Endothelial cell of umbilical vein (primary cell): ENCODE measurements at regions not wholly inside any gene's neighbourhood (a gene's known extent, or its start where the extent isn't known, plus 50 kb on each side); places are given as distances from the start of the nearest gene placed in this dataset.
"Not testable (repeated sequence)": the region's sequence is repeated elsewhere in the genome, so short reads cannot be mapped to it uniquely, and the experiment has no call there.

Source experiments
- BruUV-seq: library from RNA; stranded (reverse); fragments of 400-500 nt; replicated peaks from 2 replicates; lab custom pipeline; 2021; lab: Mats Ljungman, UMichigan
- CTCF ChIA-PET: fragments of 300-600, 350-600 bp; sonication (Branson Sonifier 250); formaldehyde crosslinking; loops from one replicate; lab custom pipeline; 2021; ENCODE audit warnings: antibody characterized with exemption, inconsistent platforms; lab: Charles Lee
- POLR2A ChIA-PET: fragments of 300-600, 350-600 bp; sonication (Branson Sonifier 250); formaldehyde crosslinking; loops from one replicate; lab custom pipeline; 2021; ENCODE audit warnings: antibody characterized with exemption, inconsistent platforms; lab: Charles Lee
- DNase-seq: peaks from one replicate; pipeline ENCODE4 v3.0.0-alpha.2; 2011; ENCODE audit warnings: low read depth, low spot score
- FAIRE-seq: peaks from 2 replicates; lab custom pipeline; 2011; peaks lifted over from hg19 to GRCh38; lab: Jason Lieb, UNC
- H2AFZ ChIP-seq: 2 replicates; pipeline ENCODE4 v1.6.0; 2012; ENCODE audit warnings: low read depth, low read length, control low read depth, inconsistent platforms
- H3K27ac ChIP-seq: 2 replicates; pipeline ENCODE4 v1.5.1; 2011; ENCODE audit warnings: low read depth, mild to moderate bottlenecking, control low read depth, low read length, moderate library complexity; ENCODE audit not compliant: insufficient read depth
- H3K27me3 ChIP-seq, 2 experiments: 2 replicates each; pipeline versions ENCODE4 v1.6.0 to v1.6.1; 2011; ENCODE audit warnings: low read length in 2 of 2, mixed read lengths in 1 of 2; ENCODE audit not compliant: control insufficient read depth in 2 of 2, insufficient read depth in 2 of 2
- H3K36me3 ChIP-seq, 2 experiments: 2 replicates in 1 of 2; 3 replicates in 1 of 2; pipeline ENCODE4 v1.5.1; 2011; ENCODE audit warnings: low read length in 2 of 2, mild to moderate bottlenecking in 1 of 2, moderate library complexity in 1 of 2; ENCODE audit not compliant: control insufficient read depth in 2 of 2, insufficient read depth in 2 of 2; ENCODE audit errors: extremely low read depth in 1 of 2
- H3K4me1 ChIP-seq: 3 replicates; pipeline ENCODE4 v1.5.1; 2011; ENCODE audit warnings: mild to moderate bottlenecking, low read length; ENCODE audit not compliant: control insufficient read depth, insufficient read depth; ENCODE audit errors: extremely low read depth
- H3K4me2 ChIP-seq: 2 replicates; pipeline ENCODE4 v1.6.1; 2011; ENCODE audit warnings: low read length, control low read depth, mixed read lengths; ENCODE audit not compliant: insufficient read depth
- H3K4me3 ChIP-seq, 3 experiments: fragments of 200-600 bp in 1 of 3; sonication (generic), shearing (Covaris generic) in 1 of 3; replicated peaks in 1 of 3; 2 replicates each; pipeline ENCODE4 v1.5.1; 2011 to 2016; ENCODE audit warnings: control low read depth in 3 of 3, low read length in 3 of 3, mild to moderate bottlenecking in 2 of 3, inconsistent platforms in 1 of 3, low read depth in 1 of 3, moderate library complexity in 1 of 3; ENCODE audit not compliant: insufficient read depth in 1 of 3
- H3K79me2 ChIP-seq: 2 replicates; pipeline ENCODE4 v1.6.0; 2012; ENCODE audit warnings: low read length, inconsistent platforms; ENCODE audit not compliant: control insufficient read depth, insufficient read depth
- H3K9ac ChIP-seq: replicated peaks from 2 replicates; pipeline ENCODE3; 2011; ENCODE audit warnings: low read length, control low read depth; ENCODE audit not compliant: insufficient read depth; ENCODE audit errors: extremely low read depth
- H3K9me1 ChIP-seq: replicated peaks from 3 replicates; pipeline ENCODE4 v1.6.0; 2011; ENCODE audit warnings: mild to moderate bottlenecking, low read length; ENCODE audit not compliant: control insufficient read depth, insufficient read depth; ENCODE audit errors: extremely low read depth
- H3K9me3 ChIP-seq: replicated peaks from 2 replicates; pipeline ENCODE4 v1.5.1; 2012; ENCODE audit warnings: low read length, inconsistent platforms; ENCODE audit not compliant: control insufficient read depth, insufficient read depth
- H4K20me1 ChIP-seq: replicated peaks from 2 replicates; pipeline ENCODE3; 2011; ENCODE audit warnings: mild to moderate bottlenecking, low read length; ENCODE audit not compliant: control insufficient read depth, insufficient read depth; ENCODE audit errors: extremely low read depth
- EZH2 ChIP-seq: IDR thresholded peaks from 2 replicates; pipeline ENCODE4 v1.6.1; 2012; ENCODE audit warnings: borderline replicate concordance, low read depth, mild to moderate bottlenecking, moderate library complexity, low read length, inconsistent platforms; ENCODE audit not compliant: severe bottlenecking
- FOS ChIP-seq: IDR thresholded peaks from 2 replicates; pipeline ENCODE4 v1.6.1; 2011; ENCODE audit warnings: mild to moderate bottlenecking, low read length, moderate library complexity, borderline replicate concordance; ENCODE audit not compliant: insufficient read depth
- GATA2 ChIP-seq: IDR thresholded peaks from 2 replicates; pipeline ENCODE4 v1.7.0; 2011; ENCODE audit warnings: low read depth, mild to moderate bottlenecking, moderate library complexity, mixed read lengths, low read length; ENCODE audit not compliant: insufficient read length, insufficient read depth
- POLR2A ChIP-seq: IDR thresholded peaks from 2 replicates; pipeline ENCODE4 v1.6.1; 2012; ENCODE audit warnings: low read depth, mild to moderate bottlenecking, control low read depth, low read length
- POLR2AphosphoS5 ChIP-seq: IDR thresholded peaks from 2 replicates; pipeline ENCODE4 v1.6.1; 2012; ENCODE audit warnings: low read depth, mild to moderate bottlenecking, control low read depth, low read length, moderate library complexity; ENCODE audit not compliant: insufficient read depth
- dilution Hi-C: fragments of 300-500 bp; cut with MboI; formaldehyde crosslinking; loops from one replicate; pipeline ENCODE4 v1.15.0; 2019; ENCODE audit warnings: low sequenced_read_pairs; ENCODE audit not compliant: extremely low pct_ligation_motif_present
- intact Hi-C: fragments of 100-400 bp; cut with micrococcal nuclease; formaldehyde crosslinking; loops from one replicate; pipeline ENCODE4 v1.10.0; 2022
- TF ChIP-seq, protein P1 (sequence below), 2 donors: IDR thresholded peaks; 1 replicate in 1 of 2; 2 replicates in 1 of 2; pipeline ENCODE4 v1.5.1; 2011; ENCODE audit warnings: low read length in 2 of 2, mild to moderate bottlenecking in 2 of 2, moderate library complexity in 2 of 2, control low read depth in 1 of 2, inconsistent platforms in 1 of 2, low read depth in 1 of 2; ENCODE audit not compliant: insufficient read depth in 1 of 2; ENCODE audit errors: extremely low read depth in 1 of 2
- TF ChIP-seq, protein P2 (sequence below): IDR thresholded peaks from 2 replicates; pipeline ENCODE4 v1.6.1; 2011; ENCODE audit not compliant: insufficient read depth, insufficient read length

DNA sequence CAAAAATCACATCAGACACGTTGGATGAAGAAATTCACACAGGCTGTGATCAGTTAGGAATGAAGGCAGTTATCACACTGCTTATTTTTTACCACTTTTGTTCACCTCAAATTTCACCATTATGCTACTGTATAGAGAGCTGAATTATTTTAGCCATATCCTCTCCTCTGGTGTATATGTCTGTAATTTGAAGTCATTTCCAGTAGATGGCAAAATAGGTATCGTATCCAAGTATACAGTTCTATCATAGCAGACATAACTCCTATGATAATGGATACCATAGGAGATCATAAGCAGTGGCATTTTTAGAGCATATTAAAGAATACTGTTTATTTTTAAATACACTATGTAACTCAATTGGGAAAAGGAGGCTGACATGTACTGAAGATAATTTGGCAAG, 909.7 kb downstream of the DNAJB9 start:
- ChIA-PET POLR2A (no interaction called here), CTCF (no interaction called here)
- Histone ChIP-seq H3K9me3 (no peaks in the 10 kb centered on the region), H3K4me1 (no peaks in the 10 kb centered on the region), H3K4me3 (no peak overlapping the region), H2AFZ (no peak overlapping the region), H3K9me1 (no peaks in the 10 kb centered on the region), H3K79me2 (no peaks in the 10 kb centered on the region), H3K9ac (no peak overlapping the region), H3K4me2 (no peak overlapping the region), H3K27ac (no peak overlapping the region), H3K27me3 (no peaks in the 10 kb centered on the region), H3K36me3 (no peaks in the 10 kb centered on the region), H4K20me1 (no peaks in the 10 kb centered on the region)
- no peak for FAIRE-seq
- dilution Hi-C loops: no loop called here
- intact Hi-C loops: no loop called here
- DNase-seq: no peak
- no TSS peak for BruUV-seq
- TF ChIP-seq, protein P1, sequence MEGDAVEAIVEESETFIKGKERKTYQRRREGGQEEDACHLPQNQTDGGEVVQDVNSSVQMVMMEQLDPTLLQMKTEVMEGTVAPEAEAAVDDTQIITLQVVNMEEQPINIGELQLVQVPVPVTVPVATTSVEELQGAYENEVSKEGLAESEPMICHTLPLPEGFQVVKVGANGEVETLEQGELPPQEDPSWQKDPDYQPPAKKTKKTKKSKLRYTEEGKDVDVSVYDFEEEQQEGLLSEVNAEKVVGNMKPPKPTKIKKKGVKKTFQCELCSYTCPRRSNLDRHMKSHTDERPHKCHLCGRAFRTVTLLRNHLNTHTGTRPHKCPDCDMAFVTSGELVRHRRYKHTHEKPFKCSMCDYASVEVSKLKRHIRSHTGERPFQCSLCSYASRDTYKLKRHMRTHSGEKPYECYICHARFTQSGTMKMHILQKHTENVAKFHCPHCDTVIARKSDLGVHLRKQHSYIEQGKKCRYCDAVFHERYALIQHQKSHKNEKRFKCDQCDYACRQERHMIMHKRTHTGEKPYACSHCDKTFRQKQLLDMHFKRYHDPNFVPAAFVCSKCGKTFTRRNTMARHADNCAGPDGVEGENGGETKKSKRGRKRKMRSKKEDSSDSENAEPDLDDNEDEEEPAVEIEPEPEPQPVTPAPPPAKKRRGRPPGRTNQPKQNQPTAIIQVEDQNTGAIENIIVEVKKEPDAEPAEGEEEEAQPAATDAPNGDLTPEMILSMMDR (IDR thresholded peaks at IDR 0.05; ENCODE audit: extremely low read depth in 1 of 2, insufficient read depth in 1 of 2, low read depth in 1 of 2, low read length in 2 of 2): no peak
- TF ChIP-seq EZH2 (no peak), GATA2 (no peak), POLR2AphosphoS5 (no peak), FOS (no peak), POLR2A (no peak)
- TF ChIP-seq, protein P2, sequence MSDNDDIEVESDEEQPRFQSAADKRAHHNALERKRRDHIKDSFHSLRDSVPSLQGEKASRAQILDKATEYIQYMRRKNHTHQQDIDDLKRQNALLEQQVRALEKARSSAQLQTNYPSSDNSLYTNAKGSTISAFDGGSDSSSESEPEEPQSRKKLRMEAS: no peak

DNA sequence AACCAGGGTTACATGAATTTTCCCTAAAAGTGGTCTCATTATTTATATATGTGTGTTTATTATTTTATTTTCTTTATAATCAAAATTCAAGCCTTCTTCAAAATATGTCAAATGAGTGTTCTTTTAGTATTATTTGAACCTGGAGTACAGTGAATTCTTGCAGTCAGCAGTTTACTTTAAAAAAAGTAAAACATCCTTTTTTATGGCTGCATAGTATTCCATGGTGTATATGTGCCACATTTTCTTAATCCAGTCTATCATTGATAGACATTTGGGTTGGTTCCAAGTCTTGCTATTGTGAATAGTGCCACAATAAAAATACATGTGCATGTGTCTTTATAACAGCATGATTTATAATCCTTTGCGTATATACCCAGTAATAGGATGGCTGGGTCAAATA, 920.9 kb downstream of the DNAJB9 start:
- DNase-seq, H3K36me3 ChIP-seq, H3K27me3 ChIP-seq, POLR2A ChIA-PET, intact Hi-C loops, H3K9me1 ChIP-seq, H3K4me1 ChIP-seq, BruUV-seq, dilution Hi-C loops, H3K4me3 ChIP-seq, H3K4me2 ChIP-seq, H4K20me1 ChIP-seq, H2AFZ ChIP-seq, FAIRE-seq, H3K9ac ChIP-seq, H3K9me3 ChIP-seq, CTCF ChIA-PET, H3K79me2 ChIP-seq, H3K27ac ChIP-seq: not testable (repeated sequence)
